CD14-positive monocyte (primary cell): ENCODE measurements at regions not wholly inside any gene's neighbourhood (a gene's known extent, or its start where the extent isn't known, plus 50 kb on each side); places are given as distances from the start of the nearest gene placed in this dataset.

Experiments
- DNase-seq, 3 donors: peaks; one replicate each; pipeline ENCODE4 v3.0.0-alpha.2; 2011 to 2022
- H2AFZ ChIP-seq: 2 replicates; pipeline ENCODE4 v1.6.0; 2012; ENCODE audit warnings: mild to moderate bottlenecking, low read depth, low read length, inconsistent platforms; ENCODE audit not compliant: insufficient read depth, poor library complexity, severe bottlenecking
- H3K27ac ChIP-seq, 2 donors: 1 replicate in 1 of 2; 2 replicates in 1 of 2; pipeline ENCODE4 v1.5.1; 2012 to 2013; ENCODE audit warnings: low read length in 2 of 2, control low read depth in 1 of 2, inconsistent platforms in 1 of 2, low read depth in 1 of 2, mild to moderate bottlenecking in 1 of 2
- H3K27me3 ChIP-seq, 2 donors: one replicate each; pipeline versions ENCODE4 v1.6.0 to v1.6.1; 2011 to 2013; ENCODE audit warnings: low read length in 2 of 2; ENCODE audit not compliant: control insufficient read depth in 2 of 2, insufficient read depth in 2 of 2
- H3K36me3 ChIP-seq, 2 donors: replicated peaks in 1 of 2; 1 replicate in 1 of 2; 2 replicates in 1 of 2; pipeline versions ENCODE4 v1.5.1 to v1.6.1; 2012 to 2013; ENCODE audit warnings: low read length in 2 of 2, control low read depth in 1 of 2, inconsistent platforms in 1 of 2, mild to moderate bottlenecking in 1 of 2; ENCODE audit not compliant: insufficient read depth in 2 of 2, control insufficient read depth in 1 of 2
- H3K4me1 ChIP-seq, 2 donors: 1 replicate in 1 of 2; 2 replicates in 1 of 2; pipeline versions ENCODE4 v1.5.1 to v1.6.1; 2012 to 2013; ENCODE audit warnings: low read length in 2 of 2, control low read depth in 1 of 2, inconsistent platforms in 1 of 2, mild to moderate bottlenecking in 1 of 2, moderate library complexity in 1 of 2; ENCODE audit not compliant: insufficient read depth in 2 of 2, control insufficient read depth in 1 of 2
- H3K4me2 ChIP-seq: replicated peaks from 2 replicates; pipeline ENCODE3; 2012; ENCODE audit warnings: low read length, moderate library complexity, mild to moderate bottlenecking; ENCODE audit not compliant: poor library complexity, severe bottlenecking; ENCODE audit errors: extremely low read depth
- H3K4me3 ChIP-seq, 3 experiments: fragments of 200-600 bp in 1 of 3; sonication (generic) in 1 of 3; replicated peaks in 1 of 3; 1 replicate in 2 of 3; 2 replicates in 1 of 3; pipeline ENCODE4 v1.5.1; 2011 to 2013; ENCODE audit warnings: low read length in 3 of 3, mild to moderate bottlenecking in 3 of 3, control low read depth in 2 of 3, low read depth in 2 of 3, inconsistent platforms in 1 of 3, moderate library complexity in 1 of 3
- H3K79me2 ChIP-seq: 2 replicates; pipeline ENCODE4 v1.6.0; 2012; ENCODE audit warnings: mild to moderate bottlenecking, control low read depth, inconsistent platforms, low read length, moderate library complexity; ENCODE audit not compliant: insufficient read depth
- H3K9ac ChIP-seq: 2 replicates; pipeline ENCODE4 v1.6.0; 2017; ENCODE audit warnings: low read length, mild to moderate bottlenecking; ENCODE audit not compliant: insufficient read depth, poor library complexity, severe bottlenecking
- H3K9me3 ChIP-seq, 2 donors: replicated peaks in 1 of 2; 1 replicate in 1 of 2; 2 replicates in 1 of 2; pipeline versions ENCODE4 v1.5.1 to v1.6.1; 2012 to 2013; ENCODE audit warnings: low read length in 2 of 2, control low read depth in 1 of 2; ENCODE audit not compliant: control insufficient read depth in 1 of 2, insufficient read depth in 1 of 2
- H4K20me1 ChIP-seq: 2 replicates; pipeline ENCODE4 v1.6.0; 2012; ENCODE audit warnings: mild to moderate bottlenecking, low read length, control low read depth, moderate library complexity; ENCODE audit not compliant: insufficient read depth
- H3K27ac Mint-ChIP-seq, 7 donors: one replicate each; pipeline ENCODE4 v1.8.0; 2020; ENCODE audit warnings: mild to moderate bottlenecking in 7 of 7, mixed read lengths in 7 of 7, moderate library complexity in 6 of 7, inconsistent platforms in 2 of 7
- H3K27me3 Mint-ChIP-seq, 3 donors: one replicate each; pipeline ENCODE4 v1.8.0; 2021 to 2022; ENCODE audit warnings: low read depth in 3 of 3, mild to moderate bottlenecking in 3 of 3, mixed read lengths in 3 of 3, moderate library complexity in 3 of 3, inconsistent platforms in 1 of 3
- H3K36me3 Mint-ChIP-seq, 2 donors: one replicate each; pipeline ENCODE4 v1.8.0; 2020; ENCODE audit warnings: mixed read lengths in 2 of 2, inconsistent platforms in 1 of 2, mild to moderate bottlenecking in 1 of 2
- H3K4me1 Mint-ChIP-seq: one replicate; pipeline ENCODE4 v1.8.0; 2020; ENCODE audit warnings: mild to moderate bottlenecking, mixed read lengths
- H3K4me3 Mint-ChIP-seq, 2 donors: one replicate each; pipeline ENCODE4 v1.8.0; 2020; ENCODE audit warnings: mild to moderate bottlenecking in 2 of 2, mixed read lengths in 2 of 2, moderate library complexity in 1 of 2
- H3K9me3 Mint-ChIP-seq, 7 donors: one replicate each; pipeline ENCODE4 v1.8.0; 2020 to 2022; ENCODE audit warnings: mixed read lengths in 7 of 7, mild to moderate bottlenecking in 6 of 7, moderate library complexity in 6 of 7, inconsistent platforms in 2 of 7
- CTCF ChIP-seq: fragments of 200-600 bp; IDR thresholded peaks from one replicate; pipeline ENCODE4 v1.8.0; 2022; ENCODE audit warnings: antibody characterized with exemption, mild to moderate bottlenecking
- WGBS: methylation state at CpG from one replicate; pipeline ENCODE4 v1.1.5; 2013; ENCODE audit warnings: missing lambda C conversion rate; ENCODE audit not compliant: insufficient coverage; 5-methylcytosine and 5-hydroxymethylcytosine counted together
- intact Hi-C, 2 donors: fragments of 100-400 bp; cut with micrococcal nuclease; formaldehyde crosslinking; loops; one replicate each; pipeline versions ENCODE4 v1.15.0 to v1.15.1; 2023

- 80% methylated on average over 1 of the region's 5 CpGs for WGBS
- H3K4me3 ChIP-seq, result no peak overlapping the region
- H3K27ac ChIP-seq, result no peak overlapping the region
- Mint-ChIP-seq H3K4me3 (no peak overlapping the region), H3K36me3 (no peaks in the 10 kb centered on the region), H3K4me1 (no peaks in the 10 kb centered on the region), H3K9me3 (peaks cover 6 to 11% (median 8%) of the 10 kb centered on the region in 7 donors), H3K27ac (no peak overlapping the region), H3K27me3 (peaks cover 0 to 5% (median 1%) of the 10 kb centered on the region in 3 donors)
- no peak for TF ChIP-seq CTCF
- intact Hi-C loops, result no loop called here
- no peaks in the 10 kb centered on the region for H3K9me3 ChIP-seq
- no peaks in the 10 kb centered on the region for H3K27me3 ChIP-seq
- H3K9ac ChIP-seq, result no peak overlapping the region
- H4K20me1 ChIP-seq, result no peaks in the 10 kb centered on the region
- no peak overlapping the region for H3K4me2 ChIP-seq
- no peaks in the 10 kb centered on the region for H3K36me3 ChIP-seq
- no peaks in the 10 kb centered on the region for H3K4me1 ChIP-seq
- no peak for DNase-seq
- no peak overlapping the region for H2AFZ ChIP-seq
- H3K79me2 ChIP-seq, result no peaks in the 10 kb centered on the region
Observed at GRCh38 chr6:131510094-131510493, 62.9 kb upstream of the ARG1 start.

- Histone ChIP-seq H3K4me3 (no peak overlapping the region), H3K27me3 (no peaks in the 10 kb centered on the region), H3K4me1 (no peaks in the 10 kb centered on the region), H3K4me2 (no peak overlapping the region), H3K79me2 (no peaks in the 10 kb centered on the region), H3K36me3 (no peaks in the 10 kb centered on the region), H3K27ac (no peak overlapping the region), H3K9me3 (no peaks in the 10 kb centered on the region), H4K20me1 (no peaks in the 10 kb centered on the region), H2AFZ (no peak overlapping the region), H3K9ac (no peak overlapping the region)
- no peak for DNase-seq
- intact Hi-C loops, result no loop called here
- Mint-ChIP-seq H3K27me3 (peaks cover 0 to 6% (median 1%) of the 10 kb centered on the region in 3 donors), H3K4me3 (no peak overlapping the region), H3K9me3 (peaks cover 7 to 11% (median 8%) of the 10 kb centered on the region in 7 donors), H3K36me3 (no peaks in the 10 kb centered on the region), H3K4me1 (no peaks in the 10 kb centered on the region), H3K27ac (no peak overlapping the region)
- TF ChIP-seq CTCF, result no peak
Observed at GRCh38 chr6:131510591-131510990, 62.4 kb upstream of the ARG1 start.
